Right ventricle myocardium inferior (tissue), 1 donor: ENCODE measurements at regions not wholly inside any gene's neighbourhood (a gene's known extent, or its start where the extent isn't known, plus 50 kb on each side); places are given as distances from the start of the nearest gene placed in this dataset.

Experiments used
- ATAC-seq: fragments of 200-7000 bp; cut with Tn5 transposase; one replicate; pipeline ENCODE4 v1.9.1; 2020; ENCODE audit warnings: mild to moderate bottlenecking, moderate library complexity
- DNase-seq: peaks from one replicate; pipeline ENCODE4 v3.0.0; 2021; ENCODE audit errors: missing footprints
- intact Hi-C: fragments of 100-400 bp; cut with DNase I; formaldehyde crosslinking; loops from one replicate; pipeline ENCODE4 v1.11.0; 2022
- donor health status: DM: no; HTN: yes; CAD: no; lungs with severe emphysema.

DNA sequence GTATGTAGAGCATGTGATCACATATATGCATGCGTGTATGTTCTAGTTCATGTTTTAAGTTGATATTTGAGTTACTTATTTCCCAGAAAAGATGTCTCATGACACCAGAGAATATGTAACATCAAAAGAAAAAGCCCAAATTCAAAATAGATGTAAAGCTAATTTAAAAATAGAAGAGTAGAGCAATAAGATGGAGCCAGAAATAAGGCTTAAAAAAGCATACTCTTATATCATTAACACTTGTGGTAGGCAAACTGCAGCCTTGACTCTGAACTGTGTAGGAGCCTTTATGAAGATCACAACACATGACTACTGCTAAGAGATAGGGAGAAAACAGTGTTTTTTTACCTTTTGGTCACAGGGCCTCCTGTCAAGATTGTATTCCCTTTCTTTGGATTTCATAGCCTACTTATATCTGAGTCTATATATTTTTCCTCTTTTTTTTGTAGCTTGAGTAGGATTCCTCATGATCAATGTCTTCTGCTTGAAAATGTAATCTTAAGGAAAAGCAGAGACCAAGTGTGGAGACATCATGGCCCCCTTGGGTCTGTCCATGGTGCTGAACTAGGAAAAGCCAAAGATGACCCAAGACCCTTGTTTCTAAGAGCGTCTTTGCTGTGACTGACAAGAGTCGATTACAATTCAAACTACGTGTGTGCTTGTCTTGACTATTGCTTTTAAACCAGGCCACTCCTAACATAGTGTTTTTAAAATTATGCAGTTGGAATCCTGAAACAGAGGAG, 390.4 kb downstream of the SHISA9 start:
- intact Hi-C loops, result no loop called here
- no peak for DNase-seq
- no peak for ATAC-seq

DNA sequence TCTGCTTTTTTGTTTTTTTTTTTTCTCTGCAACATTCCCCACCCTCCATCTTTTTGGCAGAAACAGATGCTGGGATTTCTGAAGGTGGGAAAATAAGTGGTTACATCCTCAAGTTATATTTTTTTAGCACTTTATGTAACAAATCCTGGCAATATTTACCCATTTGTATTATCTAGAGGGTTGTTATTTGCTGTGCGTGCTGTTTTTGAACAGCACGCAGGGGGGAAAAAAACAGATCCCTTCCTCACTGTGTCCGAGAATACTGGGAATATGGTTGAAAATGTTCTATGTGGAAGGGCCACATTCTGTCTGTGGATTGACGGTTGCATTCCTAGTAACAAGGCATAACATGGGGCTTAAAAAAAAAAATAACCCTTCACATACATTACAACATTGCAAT, 394.8 kb downstream of the SHISA9 start:
- DNase-seq, result no peak
- ATAC-seq, result no peak
- intact Hi-C loops, result no loop called here

DNA sequence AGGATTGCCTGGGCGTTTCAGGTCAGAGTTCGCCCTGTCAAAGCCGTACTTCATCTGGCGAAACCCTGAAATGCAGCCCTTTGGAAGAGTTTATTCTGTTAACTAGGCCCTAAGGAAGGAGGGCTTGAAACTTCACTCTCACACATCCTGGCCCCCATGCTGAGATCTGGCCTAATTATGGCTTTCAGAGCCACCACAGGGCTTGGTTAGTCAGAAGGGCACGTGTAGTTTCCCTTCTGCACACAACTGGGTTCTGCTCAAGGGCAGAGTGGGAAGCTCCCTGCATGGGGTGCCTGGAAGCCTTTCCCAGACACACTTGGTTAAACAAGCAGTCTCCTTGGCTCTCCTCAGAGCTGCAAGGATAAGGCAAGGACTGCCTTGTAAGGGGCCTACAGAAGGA, 397.3 kb downstream of the SHISA9 start:
- intact Hi-C loops, result no loop called here

DNA sequence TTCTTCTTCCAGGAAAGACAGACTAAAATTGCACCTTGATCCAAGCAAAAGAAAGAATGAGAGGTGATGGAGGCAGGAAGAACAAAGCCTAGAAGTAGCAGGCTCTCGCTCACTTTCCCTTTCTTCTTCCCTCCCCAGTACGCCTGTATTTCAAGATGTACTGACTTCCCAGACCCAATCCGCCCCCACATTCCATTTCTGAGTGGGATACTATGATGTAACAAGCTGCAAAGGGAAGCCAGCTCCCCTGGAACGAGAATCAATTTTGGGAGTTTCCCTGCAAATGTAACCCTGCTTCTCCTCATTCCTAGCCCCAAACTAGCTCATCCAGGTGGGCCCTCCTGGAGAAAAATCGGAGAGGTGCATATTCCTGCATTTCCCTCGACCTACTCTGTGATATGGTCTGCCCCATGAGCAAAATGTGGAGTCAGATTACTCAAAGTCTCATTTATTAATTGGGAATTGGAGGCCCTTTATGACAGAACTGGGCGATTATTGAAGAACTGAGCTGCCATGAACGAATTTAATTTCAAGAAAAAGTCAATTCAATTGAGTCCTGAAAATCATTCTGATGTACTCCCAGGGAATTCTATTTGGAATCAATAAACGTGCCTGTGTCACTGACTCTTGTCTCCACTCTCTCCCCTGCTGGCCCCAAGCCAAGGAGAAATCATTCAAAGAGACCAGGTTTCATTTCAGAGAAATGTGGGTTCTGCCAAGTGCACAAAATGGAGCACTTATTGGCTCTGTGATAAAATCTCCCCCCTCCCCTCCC, 398.9 kb downstream of the SHISA9 start:
- no peak for DNase-seq
- intact Hi-C loops, result no loop called here
- ATAC-seq, result no peak

More for the DNA sequence above, 397.3 kb downstream of the SHISA9 start:
- DNase-seq (no peak), ATAC-seq (no peak)

DNA sequence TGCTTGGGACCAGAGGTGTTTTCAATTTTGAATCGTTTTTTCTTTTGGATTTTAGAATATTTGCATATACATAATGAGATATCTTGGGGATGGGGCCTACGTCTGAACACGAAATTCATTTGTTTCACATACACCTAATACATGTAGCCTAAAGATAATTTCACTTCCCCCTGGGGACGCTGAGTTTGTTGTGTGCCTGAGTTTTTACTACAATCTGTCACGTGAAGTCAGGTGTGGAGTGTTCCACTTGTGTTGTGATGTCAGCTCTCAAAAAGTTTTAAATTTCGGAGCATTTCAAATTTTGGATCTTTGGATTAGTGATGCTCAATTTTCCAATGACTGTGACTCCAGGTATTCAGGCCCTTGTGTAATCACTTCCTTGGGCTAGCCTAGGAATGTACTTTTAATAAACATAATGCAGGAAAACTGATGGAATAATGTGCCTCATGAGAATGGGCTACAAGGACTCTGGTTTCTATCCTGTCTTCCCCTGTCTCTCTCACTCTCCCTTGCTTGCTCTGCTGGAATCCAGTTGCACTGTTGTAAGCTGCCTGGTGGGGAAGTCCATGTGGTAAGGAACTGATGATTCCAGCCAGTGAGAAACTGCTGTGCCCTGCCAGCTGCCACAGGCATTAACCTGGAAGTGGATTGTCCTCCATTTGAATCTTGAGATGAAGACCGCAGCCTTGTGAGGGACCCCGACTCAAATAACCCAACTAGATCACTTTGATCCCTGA, 403.8 kb downstream of the SHISA9 start:
- intact Hi-C loops, result no loop called here
- DNase-seq, result no peak
- ATAC-seq, result no peak

DNA sequence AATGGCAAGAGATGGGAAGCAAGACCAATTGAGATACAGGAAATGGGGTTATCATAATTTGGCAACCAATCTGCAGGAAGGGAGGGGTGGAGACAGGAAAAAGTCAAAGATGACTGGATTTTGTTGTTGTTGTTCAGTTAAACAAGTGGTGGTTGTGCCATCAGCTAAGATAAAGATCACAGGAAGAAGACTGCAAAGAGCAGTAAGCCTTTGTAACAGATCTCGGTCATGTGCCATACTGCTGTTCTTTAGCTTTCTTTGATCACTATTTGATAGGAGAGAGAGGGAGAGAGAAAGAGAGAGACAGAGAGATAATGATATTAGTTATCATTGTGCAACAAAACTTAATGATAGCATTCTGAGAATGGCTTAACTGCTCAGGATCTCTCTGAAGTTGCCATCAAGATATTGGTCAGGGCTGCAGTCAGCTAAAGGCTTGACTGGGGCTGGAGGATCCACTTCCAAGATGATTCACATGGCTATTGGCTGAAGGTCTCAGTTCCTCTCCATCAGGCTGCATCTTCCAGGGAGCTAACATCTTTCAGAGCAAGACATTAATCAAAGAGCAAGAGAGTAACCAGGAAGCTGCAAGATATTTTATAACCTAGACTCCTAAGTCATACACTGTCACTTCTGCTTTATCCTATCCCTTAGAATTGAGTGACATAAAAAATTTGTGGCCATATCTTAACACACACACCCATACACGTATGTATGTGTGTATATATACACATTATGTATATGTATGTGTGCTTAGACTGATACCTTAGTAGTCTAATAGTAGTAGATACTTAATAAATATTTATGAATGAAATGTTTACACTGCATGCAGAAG, 405.0 kb downstream of the SHISA9 start:
- no peak for DNase-seq
- no peak for ATAC-seq
- intact Hi-C loops, result no loop called here

DNA sequence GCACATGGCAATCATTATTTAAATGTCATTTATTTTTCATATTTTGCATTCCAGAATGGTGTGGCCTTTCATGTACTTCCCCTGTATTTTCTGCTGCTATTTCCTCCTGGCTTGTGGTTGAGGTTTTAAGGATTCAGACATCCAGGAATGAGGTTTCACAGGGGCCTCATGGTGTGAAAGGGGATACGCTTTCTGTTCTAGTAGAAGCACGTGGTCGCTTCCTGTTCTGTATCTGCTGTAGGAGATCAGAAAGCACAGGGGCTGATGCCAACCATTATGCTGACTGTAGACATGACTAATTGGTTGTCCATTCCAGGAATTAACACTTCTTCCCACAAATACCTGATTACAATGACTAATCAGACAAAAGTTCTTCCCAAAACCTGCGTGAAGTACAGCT, 405.9 kb downstream of the SHISA9 start:
- intact Hi-C loops, result no loop called here
- no peak for DNase-seq
- no peak for ATAC-seq

DNA sequence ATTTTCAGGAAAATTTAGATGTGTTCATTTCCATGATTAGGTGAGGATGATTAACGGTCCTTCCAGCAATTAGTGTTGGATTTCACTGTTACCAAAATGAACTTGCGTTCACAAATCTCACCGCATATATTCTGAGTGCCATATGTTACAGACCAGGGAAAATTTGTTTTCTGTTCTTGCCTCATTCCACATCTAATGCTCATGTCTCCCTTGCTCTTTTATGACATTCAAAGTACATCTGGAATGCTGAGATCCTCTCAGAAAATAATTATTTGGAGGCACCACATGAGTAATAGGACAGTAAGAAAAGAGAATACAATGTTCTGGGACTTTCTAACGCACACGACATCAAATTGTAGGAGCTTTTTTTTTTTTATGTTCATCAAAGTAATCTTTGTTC, 406.5 kb downstream of the SHISA9 start:
- ATAC-seq, result no peak
- intact Hi-C loops, result no loop called here
- DNase-seq, result no peak

DNA sequence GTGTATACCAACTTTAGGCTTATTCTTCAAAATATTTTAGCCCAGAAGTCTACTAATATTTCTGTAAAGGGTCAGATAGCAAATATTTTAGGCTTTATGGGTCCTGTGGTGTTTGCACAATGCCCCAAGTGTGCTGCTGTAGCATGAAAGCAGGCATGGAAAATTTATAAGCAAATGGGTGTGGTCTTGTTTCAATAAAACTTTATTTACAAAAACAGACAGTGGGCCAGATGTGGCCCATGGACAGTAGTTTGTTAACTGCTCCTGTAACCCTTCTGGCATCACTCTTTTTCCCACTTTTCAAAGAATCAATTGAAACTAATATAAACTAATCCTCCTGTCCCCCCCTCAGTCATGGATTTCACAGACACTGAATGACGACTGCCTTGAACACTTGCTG, 410.7 kb downstream of the SHISA9 start:
- DNase-seq (no peak), ATAC-seq (no peak)
- intact Hi-C loops, result no loop called here

DNA sequence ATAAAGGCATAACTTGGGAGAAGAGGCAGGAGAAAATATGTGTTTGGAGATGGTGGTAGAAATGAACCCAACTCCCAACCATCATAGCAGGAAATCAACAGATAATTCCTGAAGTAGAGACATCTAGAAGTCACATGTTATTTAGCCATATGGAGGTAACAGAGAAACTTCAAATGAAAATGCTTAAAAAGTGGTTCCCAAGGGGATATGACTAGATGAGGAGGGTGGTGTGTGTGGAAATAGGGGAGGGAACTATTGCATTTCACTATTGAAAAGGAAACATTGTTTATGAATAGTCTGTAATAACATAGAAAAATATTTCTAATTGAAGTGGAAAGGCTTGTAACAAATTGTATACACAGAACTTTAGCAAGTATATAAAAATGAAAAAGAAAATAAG, 412.0 kb downstream of the SHISA9 start:
- intact Hi-C loops, result no loop called here
- no peak for ATAC-seq
- DNase-seq, result no peak

DNA sequence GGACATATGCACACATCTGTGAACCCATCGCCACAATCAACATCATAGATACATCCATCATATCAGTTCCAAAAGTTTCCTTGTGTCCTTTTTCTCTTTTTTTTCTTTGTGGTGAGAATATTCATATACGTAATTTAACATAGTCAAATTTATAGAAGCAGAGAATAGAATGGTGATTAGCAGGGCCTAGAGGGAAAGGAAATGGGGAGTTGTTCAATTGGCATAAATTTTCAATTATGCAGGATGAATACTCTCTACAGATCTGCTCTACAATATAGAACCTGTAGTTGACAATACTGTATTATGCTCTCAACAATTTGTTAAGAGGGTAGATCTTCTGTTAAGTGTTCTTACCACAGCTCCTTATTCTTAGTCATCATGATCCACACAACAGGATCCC, 413.2 kb downstream of the SHISA9 start:
- intact Hi-C loops, result no loop called here
- no peak for ATAC-seq
- DNase-seq, result no peak

DNA sequence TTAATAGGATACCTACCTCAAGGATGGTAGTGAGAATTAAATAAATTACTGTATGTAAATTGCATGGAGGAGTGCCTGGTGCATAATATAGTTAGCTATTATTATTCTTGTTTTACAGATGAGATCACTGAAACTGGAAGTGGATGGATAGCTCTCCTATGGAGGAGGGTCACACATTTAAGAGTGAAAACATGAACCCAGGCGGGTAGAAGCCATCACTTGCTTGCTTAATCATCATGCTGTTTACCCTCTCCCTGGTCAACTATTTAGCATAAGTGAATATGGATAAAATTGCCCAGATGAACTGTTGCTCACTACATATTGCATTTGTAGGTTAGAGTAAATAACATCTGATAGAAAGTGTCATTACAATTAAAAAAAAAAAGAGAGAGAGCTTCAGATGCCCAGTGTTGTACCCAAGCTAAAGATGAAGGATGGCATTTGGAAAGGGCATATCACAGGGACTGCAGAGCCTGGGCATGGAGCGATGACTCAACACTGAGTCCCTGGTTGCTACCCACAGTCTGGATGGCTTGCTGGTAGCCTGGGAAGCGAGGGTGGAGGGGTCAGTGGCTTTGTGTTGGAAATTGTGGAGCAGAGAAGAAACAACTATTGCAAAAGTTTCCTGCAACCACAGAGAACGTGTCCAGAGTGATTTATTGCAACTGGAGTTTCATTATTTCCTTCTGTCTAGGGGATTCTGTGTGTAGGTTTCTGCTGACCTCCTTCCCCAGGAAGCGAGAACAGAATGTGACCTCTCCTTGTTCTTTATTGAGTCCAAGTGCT, 414.4 kb downstream of the SHISA9 start:
- ATAC-seq (no peak), DNase-seq (no peak)
- intact Hi-C loops, result no loop called here

DNA sequence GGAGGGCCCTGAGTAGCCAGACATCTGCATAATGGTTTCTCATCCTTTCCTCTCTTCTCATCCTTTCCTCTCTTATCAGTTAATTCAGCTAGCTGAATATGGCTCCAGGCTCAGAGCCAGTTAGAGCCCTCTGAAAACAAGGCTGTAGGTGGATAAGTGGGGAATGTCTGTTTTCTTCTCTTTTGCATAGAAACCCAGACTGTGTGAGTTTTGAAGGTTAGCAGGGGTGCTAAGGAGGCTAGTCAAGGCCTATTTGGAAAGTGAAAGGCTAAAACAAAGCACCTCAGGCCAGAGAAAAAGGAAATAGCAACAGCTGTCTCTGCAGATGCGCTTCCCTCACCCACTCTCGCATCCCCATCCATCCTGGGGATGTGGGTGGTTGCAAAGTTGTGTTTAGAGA, 420.9 kb downstream of the SHISA9 start:
- DNase-seq (no peak), ATAC-seq (no peak)
- intact Hi-C loops, result no loop called here

DNA sequence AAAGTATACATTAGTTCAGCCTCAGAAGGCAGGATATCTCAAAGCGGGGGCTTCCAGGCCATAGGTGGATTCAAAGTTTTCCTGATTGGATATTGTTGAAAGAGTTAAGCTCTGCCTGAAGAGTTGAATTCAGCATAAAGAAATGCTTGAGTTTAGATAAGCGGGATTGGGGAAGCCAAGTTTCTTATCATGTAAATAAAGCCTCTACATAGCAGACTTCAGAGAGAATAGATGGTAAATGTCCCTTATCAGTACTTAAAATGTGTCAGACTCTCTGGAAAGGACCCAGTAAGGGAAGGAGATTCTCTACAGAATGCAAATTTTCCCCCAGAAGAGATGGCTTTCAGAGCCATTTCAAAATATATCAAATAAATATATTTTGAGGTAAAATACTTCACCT, 423.5 kb downstream of the SHISA9 start:
- intact Hi-C loops, result no loop called here
- no peak for ATAC-seq
- no peak for DNase-seq

DNA sequence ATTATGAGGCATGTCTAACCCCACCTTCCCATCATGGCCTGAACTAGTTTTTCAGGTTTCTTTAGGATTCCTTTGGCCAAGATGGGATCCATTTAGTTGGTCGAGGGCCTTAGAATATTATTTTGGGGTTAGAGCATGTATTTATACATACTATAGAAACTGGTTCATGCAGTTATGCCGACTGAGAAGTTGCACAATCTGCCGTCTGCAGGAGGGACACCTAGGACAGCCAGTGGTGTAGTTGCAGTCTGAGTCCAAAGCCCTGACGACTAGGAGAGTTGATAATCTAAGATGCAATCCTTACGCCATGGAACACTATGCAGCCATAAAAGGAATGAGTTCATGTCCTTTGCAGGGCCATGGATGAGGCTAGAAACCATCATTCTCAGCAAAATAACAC, 424.0 kb downstream of the SHISA9 start:
- ATAC-seq, result no peak
- no peak for DNase-seq
- intact Hi-C loops, result no loop called here

DNA sequence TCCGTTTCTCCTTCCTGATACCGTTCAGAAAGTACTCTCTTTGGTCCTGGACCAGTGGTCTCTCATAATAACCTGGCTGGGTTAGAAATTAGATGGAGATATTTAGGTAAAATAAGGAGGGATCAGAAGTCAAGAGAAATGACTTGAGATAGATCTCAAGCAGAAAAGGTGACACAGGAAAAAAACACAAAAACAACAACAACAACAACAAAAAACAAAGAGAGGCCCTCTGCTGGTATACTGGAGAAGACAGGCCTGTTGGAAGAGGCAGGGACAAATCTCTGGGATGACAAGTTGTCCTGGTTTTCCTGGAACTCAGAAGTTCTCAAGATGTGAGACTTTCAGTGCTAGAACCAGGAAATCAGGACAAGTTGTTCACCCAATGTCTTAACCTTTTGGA, 430.5 kb downstream of the SHISA9 start:
- intact Hi-C loops, result no loop called here

DNA sequence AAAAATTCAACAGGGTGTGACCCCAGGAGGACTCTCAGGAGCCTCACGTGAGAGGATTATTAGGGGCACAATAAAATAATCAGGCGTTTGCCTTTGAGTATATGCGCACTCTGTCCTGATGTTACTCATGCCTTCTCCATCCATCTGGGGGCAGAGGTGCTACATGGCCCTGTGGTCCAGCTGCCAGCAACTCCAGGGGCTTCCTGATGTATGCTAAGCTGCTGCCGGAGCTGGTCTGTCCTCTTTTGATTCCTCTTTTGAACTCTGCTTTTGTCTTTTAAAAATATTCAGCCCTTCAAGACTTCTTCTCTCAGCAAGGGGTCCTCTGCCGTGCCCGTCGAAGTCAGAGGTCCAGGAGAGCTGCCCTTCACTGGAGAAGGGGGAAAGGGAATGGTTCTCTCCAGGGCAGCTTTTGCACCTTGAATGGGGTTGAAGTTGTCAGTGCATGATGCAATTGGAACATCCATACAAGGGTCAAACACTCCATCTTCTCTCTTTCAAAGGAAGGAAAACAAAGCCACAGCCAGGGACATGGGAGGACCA, 431.4 kb downstream of the SHISA9 start:
- no peak for ATAC-seq
- intact Hi-C loops, result no loop called here
- no peak for DNase-seq

More for the DNA sequence above, 430.5 kb downstream of the SHISA9 start:
- DNase-seq (no peak), ATAC-seq (no peak)

DNA sequence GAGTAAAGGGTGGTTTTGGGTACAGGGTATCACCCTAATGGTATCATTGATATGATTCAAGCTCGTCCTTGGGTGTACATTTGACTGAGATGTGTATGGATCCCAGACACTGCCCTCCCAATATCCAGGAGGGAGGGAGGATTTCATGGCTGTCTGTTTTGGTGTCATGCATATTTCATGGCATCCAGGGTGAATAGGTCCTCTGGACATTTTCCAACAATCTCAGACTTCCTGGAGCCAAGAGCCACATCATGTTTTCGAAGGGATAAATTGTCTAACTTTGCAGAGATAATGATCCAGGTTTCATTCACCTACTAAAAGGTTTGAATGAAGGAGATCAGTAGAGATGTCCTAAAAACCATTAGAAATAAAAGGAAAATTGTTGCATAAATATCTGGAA, 431.9 kb downstream of the SHISA9 start:
- ATAC-seq (no peak), DNase-seq (no peak)
- intact Hi-C loops, result no loop called here
